OCI-LY7 (cell line): ENCODE measurements at regions not wholly inside any gene's neighbourhood (a gene's known extent, or its start where the extent isn't known, plus 50 kb on each side); places are given as distances from the start of the nearest gene placed in this dataset.

Experiments used
- BruUV-seq: library from RNA; stranded (reverse); fragments of 400-500 nt; replicated peaks from 2 replicates; lab custom pipeline; 2021; lab: Mats Ljungman, UMichigan
- CTCF ChIA-PET: fragments of 300-600 bp; sonication (Branson Sonifier 250); formaldehyde crosslinking; loops from one replicate; lab custom pipeline; 2022; ENCODE audit warnings: antibody characterized with exemption; ENCODE audit not compliant: unreplicated experiment; lab: Charles Lee
- POLR2A ChIA-PET: fragments of 300-600 bp; sonication (Branson Sonifier 250); formaldehyde crosslinking; loops from one replicate; lab custom pipeline; 2022; ENCODE audit warnings: antibody characterized with exemption; lab: Charles Lee
- DNase-seq: peaks from one replicate; pipeline ENCODE4 v3.0.0-alpha.2; 2015; ENCODE audit warnings: low spot score
- H2AFZ ChIP-seq: fragments of 200-600 bp; sonication (generic), shearing (Covaris generic); 2 replicates; pipeline ENCODE4 v1.6.1; 2014; ENCODE audit warnings: mild to moderate bottlenecking, antibody characterized with exemption, low read length, moderate library complexity
- H3K27ac ChIP-seq: fragments of 200-600 bp; sonication (generic); 2 replicates; pipeline ENCODE4 v1.5.1; 2014; ENCODE audit warnings: mixed run types, low read depth, mild to moderate bottlenecking, moderate library complexity, low read length, inconsistent platforms; ENCODE audit not compliant: poor library complexity, severe bottlenecking
- H3K36me3 ChIP-seq: fragments of 200-600 bp; sonication (generic); 2 replicates; pipeline ENCODE4 v1.6.1; 2014; ENCODE audit warnings: mild to moderate bottlenecking, antibody characterized with exemption, low read length, moderate library complexity, mixed read lengths; ENCODE audit not compliant: insufficient read depth
- H3K4me1 ChIP-seq: fragments of 200-600 bp; sonication (generic); 2 replicates; pipeline ENCODE4 v1.5.1; 2014; ENCODE audit warnings: mild to moderate bottlenecking, low read length; ENCODE audit not compliant: insufficient read depth, poor library complexity, severe bottlenecking
- H3K4me2 ChIP-seq: fragments of 200-600 bp; sonication (generic); 2 replicates; pipeline ENCODE4 v1.6.1; 2014; ENCODE audit warnings: mild to moderate bottlenecking, low read length
- H3K4me3 ChIP-seq: fragments of 200-600 bp; sonication (generic); 2 replicates; pipeline ENCODE4 v1.5.1; 2014; ENCODE audit warnings: mild to moderate bottlenecking, low read depth, low read length; ENCODE audit not compliant: poor library complexity, severe bottlenecking
- H3K79me2 ChIP-seq: fragments of 200-600 bp; sonication (generic); 2 replicates; pipeline ENCODE4 v1.6.1; 2016; ENCODE audit warnings: low read depth, mild to moderate bottlenecking, low read length, moderate library complexity, mixed read lengths; ENCODE audit not compliant: insufficient read depth
- H3K9me2 ChIP-seq: fragments of 200-600 bp; sonication (generic); 2 replicates; pipeline ENCODE4 v1.6.1; 2016; ENCODE audit warnings: mild to moderate bottlenecking, low read length, mixed read lengths; ENCODE audit not compliant: insufficient read depth
- H3K9me3 ChIP-seq: fragments of 200-600 bp; sonication (generic); 2 replicates; pipeline ENCODE4 v1.6.1; 2014; ENCODE audit warnings: mild to moderate bottlenecking, mixed run types, low read length, mixed read lengths
- H4K20me1 ChIP-seq: fragments of 200-600 bp; sonication (generic); 2 replicates; pipeline ENCODE4 v1.6.1; 2014; ENCODE audit warnings: mild to moderate bottlenecking, antibody characterized with exemption, low read length, moderate library complexity, mixed read lengths; ENCODE audit not compliant: insufficient read depth
- CTCF ChIP-seq: fragments of 200-600 bp; sonication (generic); conservative IDR thresholded peaks from 2 replicates; pipeline ENCODE4 v1.5.1; 2014; ENCODE audit warnings: mild to moderate bottlenecking, antibody characterized with exemption, low read length, moderate library complexity, mixed read lengths
- EZH2phosphoT487 ChIP-seq: fragments of 200-600 bp; sonication (generic); IDR thresholded peaks from 2 replicates; pipeline ENCODE4 v1.6.1; 2018; ENCODE audit warnings: low read depth, borderline replicate concordance, mild to moderate bottlenecking, mixed run types, antibody characterized with exemption, low read length, moderate library complexity, mixed read lengths
- intact Hi-C: fragments of 100-400 bp; cut with micrococcal nuclease; formaldehyde crosslinking; loops from one replicate; pipeline ENCODE4 v1.10.0; 2022; ENCODE audit not compliant: unreplicated experiment

GRCh38 chr16:64290461-64290860 is 831.4 kb downstream of the CDH11 start:
- BruUV-seq, result no TSS peak
- H3K9me3 ChIP-seq, result no peaks in the 10 kb centered on the region; the same call in 1 of the 2 replicates
- no peaks in the 10 kb centered on the region for H4K20me1 ChIP-seq
- ChIA-PET POLR2A (interaction anchor here (0.5 to 5.2 kb wide), 4 partner anchors 11 to 108 kb away, joined by 3 to 53 read pairs (median 4); no protein-coding TSS in a partner anchor), CTCF (interaction anchor here (0.6 kb wide), 1 partner anchor 1116 kb away, joined by 3 read pairs; no protein-coding TSS in a partner anchor)
- H2AFZ ChIP-seq, result peak overlapping the region; percentile 65
- H3K9me2 ChIP-seq, result no peaks in the 10 kb centered on the region
- H3K27ac ChIP-seq, result no peak overlapping the region
- no peak for DNase-seq
- no peak overlapping the region for H3K4me3 ChIP-seq
- TF ChIP-seq EZH2phosphoT487 (no peak), CTCF (no peak)
- no peak overlapping the region for H3K4me2 ChIP-seq
- no peaks in the 10 kb centered on the region for H3K79me2 ChIP-seq
- H3K36me3 ChIP-seq, result no peaks in the 10 kb centered on the region; the same call in 1 of the 2 replicates
- peaks cover 8% of the 10 kb centered on the region for H3K4me1 ChIP-seq
- intact Hi-C loops, result no loop called here

- intact Hi-C loops, result no loop called here
- DNase-seq, result no peak
- peaks cover 8% of the 10 kb centered on the region for H3K4me1 ChIP-seq
- peak overlapping the region; percentile 1 for H3K27ac ChIP-seq
- H3K79me2 ChIP-seq, result no peaks in the 10 kb centered on the region
- POLR2A ChIA-PET, result interaction anchor here (1.0 to 5.2 kb wide), 3 partner anchors 13 to 26 kb away, joined by 10 to 53 read pairs (median 10); no protein-coding TSS in a partner anchor
- no peak overlapping the region for H3K4me3 ChIP-seq
- H3K9me3 ChIP-seq, result peaks cover 13% of the 10 kb centered on the region
- H4K20me1 ChIP-seq, result no peaks in the 10 kb centered on the region
- H3K9me2 ChIP-seq, result no peaks in the 10 kb centered on the region
- H3K4me2 ChIP-seq, result 0 out of 2 replicates have a peak overlapping the region, but pooled peaks have one; percentile 19
- no peaks in the 10 kb centered on the region; the same call in 1 of the 2 replicates for H3K36me3 ChIP-seq
- BruUV-seq, result no TSS peak
- TF ChIP-seq CTCF (no peak), EZH2phosphoT487 (no peak)
- CTCF ChIA-PET, result no interaction called here
- peak overlapping the region; percentile 91 for H2AFZ ChIP-seq
Measured at GRCh38 chr16:64287655-64288528, 834.0 kb downstream of the CDH11 start.
